GM21423 (cell line): ENCODE measurements at regions not wholly inside any gene's neighbourhood (a gene's known extent, or its start where the extent isn't known, plus 50 kb on each side); places are given as distances from the start of the nearest gene placed in this dataset.
"Not testable (repeated sequence)": the region's sequence is repeated elsewhere in the genome, so short reads cannot be mapped to it uniquely, and the experiment has no call there.

Source experiments
- ATAC-seq: cut with Tn5 transposase; IDR thresholded peaks from one replicate; pipeline ENCODE4 v1.9.1; 2021; ENCODE audit warnings: mild to moderate bottlenecking, moderate library complexity; ENCODE audit not compliant: unreplicated experiment

- no peak for ATAC-seq
Observed at GRCh38 chr4:110364911-110365520, 110.9 kb upstream of the ENPEP start.

GRCh38 chr4:110361921-110362320 is 114.0 kb upstream of the ENPEP start:
- ATAC-seq = no peak

GRCh38 chr4:110359076-110359475 is 116.9 kb upstream of the ENPEP start:
- ATAC-seq = no peak

- ATAC-seq = no peak
Observed at GRCh38 chr4:110357521-110357920, 118.4 kb upstream of the ENPEP start.

GRCh38 chr4:110354460-110354859 is 121.5 kb upstream of the ENPEP start:
- ATAC-seq = no peak

- ATAC-seq = no peak
Observed at GRCh38 chr4:110352670-110353442, 123.1 kb upstream of the ENPEP start.

- ATAC-seq = no peak
Observed at GRCh38 chr4:110348711-110349383, 127.1 kb upstream of the ENPEP start.

GRCh38 chr4:110347805-110348204 is 128.2 kb upstream of the ENPEP start:
- no peak for ATAC-seq

GRCh38 chr4:110344165-110344564 is 131.8 kb upstream of the ENPEP start:
- ATAC-seq = no peak

- no peak for ATAC-seq
Observed at GRCh38 chr4:110343534-110343933, 132.4 kb upstream of the ENPEP start.

- ATAC-seq = peak; percentile 55
Observed at GRCh38 chr4:110341118-110341517, 134.8 kb upstream of the ENPEP start.

GRCh38 chr4:110335399-110335798 is 137.0 kb upstream of the ELOVL6 start:
- ATAC-seq = no peak

- no peak for ATAC-seq
Observed at GRCh38 chr4:110332483-110332882, 134.1 kb upstream of the ELOVL6 start.

GRCh38 chr4:110326426-110326825 is 128.0 kb upstream of the ELOVL6 start:
- not testable (repeated sequence) for ATAC-seq

GRCh38 chr4:110310795-110311194 is 112.4 kb upstream of the ELOVL6 start:
- ATAC-seq = no peak

GRCh38 chr4:110309675-110310074 is 111.3 kb upstream of the ELOVL6 start:
- no peak for ATAC-seq

GRCh38 chr4:110306303-110306702 is 107.9 kb upstream of the ELOVL6 start:
- no peak for ATAC-seq

- no peak for ATAC-seq
Observed at GRCh38 chr4:110305455-110305854, 107.0 kb upstream of the ELOVL6 start.

- peak; percentile 76 for ATAC-seq
Observed at GRCh38 chr4:110296892-110297291, 98.5 kb upstream of the ELOVL6 start.

GRCh38 chr4:110294165-110294564 is 95.8 kb upstream of the ELOVL6 start:
- ATAC-seq = no peak

- ATAC-seq = no peak
Observed at GRCh38 chr4:110292994-110293744, 94.8 kb upstream of the ELOVL6 start.
